Upper lobe of left lung (tissue), 6 donors: ENCODE measurements at regions not wholly inside any gene's neighbourhood (a gene's known extent, or its start where the extent isn't known, plus 50 kb on each side); places are given as distances from the start of the nearest gene placed in this dataset.

Experiments
- ATAC-seq, 2 donors: fragments of 200-7000 bp; cut with Tn5 transposase; one replicate each; pipeline ENCODE4 v1.9.1; 2022; ENCODE audit warnings: mild to moderate bottlenecking in 2 of 2, moderate library complexity in 2 of 2; ENCODE audit not compliant: low FRiP score in 2 of 2
- DNase-seq, 2 donors: peaks; one replicate each; pipeline ENCODE4 v3.0.0-alpha.2; 2019 to 2020
- H3K27ac ChIP-seq, 4 donors: fragments of 200-600 bp; sonication (generic); one replicate each; pipeline ENCODE4 v1.5.1; 2016 to 2019
- H3K27me3 ChIP-seq, 4 donors: fragments of 200-600 bp; sonication (generic); one replicate each; pipeline ENCODE4 v1.5.1; 2017 to 2019
- H3K36me3 ChIP-seq, 4 donors: fragments of 200-600 bp; sonication (generic); one replicate each; pipeline ENCODE4 v1.5.1; 2016 to 2019
- H3K4me1 ChIP-seq, 4 donors: fragments of 200-600 bp; sonication (generic); one replicate each; pipeline ENCODE4 v1.5.1; 2018 to 2019
- H3K4me3 ChIP-seq, 4 donors: fragments of 200-600 bp; sonication (generic); one replicate each; pipeline ENCODE4 v1.5.1; 2017 to 2019; ENCODE audit warnings: mild to moderate bottlenecking in 2 of 4, moderate library complexity in 1 of 4
- H3K9me3 ChIP-seq, 4 donors: fragments of 200-600 bp; sonication (generic); one replicate each; pipeline ENCODE4 v1.5.1; 2018 to 2019
- CTCF ChIP-seq, 6 experiments: fragments of 450-650 bp in 4 of 6; fragments of 200-600 bp in 2 of 6; sonication (generic) in 2 of 6; IDR thresholded peaks; one replicate each; pipeline ENCODE4 v1.5.1; 2016 to 2019; ENCODE audit warnings: antibody characterized with exemption in 6 of 6
- EP300 ChIP-seq, 4 donors: sonication (generic); formaldehyde crosslinking; IDR thresholded peaks; one replicate each; pipeline ENCODE4 v1.5.1; 2017; ENCODE audit warnings: antibody characterized with exemption in 4 of 4, control low read depth in 2 of 4
- POLR2A ChIP-seq, 4 donors: fragments of 450-650 bp; IDR thresholded peaks; one replicate each; pipeline ENCODE4 v1.5.1; 2016 to 2017; ENCODE audit warnings: antibody characterized with exemption in 4 of 4, mild to moderate bottlenecking in 2 of 4
- POLR2AphosphoS5 ChIP-seq, 2 donors: sonication (generic); formaldehyde crosslinking; IDR thresholded peaks; one replicate each; pipeline ENCODE4 v1.5.1; 2017; ENCODE audit warnings: antibody characterized with exemption in 2 of 2
- WGBS, 2 donors: methylation state at CpG; one replicate each; pipeline ENCODE4 v1.1.5; 2017 to 2018; 5-methylcytosine and 5-hydroxymethylcytosine counted together
- donor health status: DM: no; HTN: no; CAD: no; lungs with moderate emphysema.
- donor health status: DM: no; HTN: yes; CAD: no; lungs with severe emphysema.

GRCh38 chr9:78958892-78959291 lies 612.9 kb upstream of the TLE4 start:
- no peak for TF ChIP-seq EP300 (IDR thresholded peaks at IDR 0.05)
- no peak for TF ChIP-seq POLR2A (IDR thresholded peaks at IDR 0.05)
- TF ChIP-seq POLR2AphosphoS5 (IDR thresholded peaks at IDR 0.05), result no peak
- no peak for TF ChIP-seq CTCF (IDR thresholded peaks at IDR 0.05)
- no peak for DNase-seq
- Histone ChIP-seq H3K36me3 (no peaks in the 10 kb centered on the region), H3K27me3 (no peaks in the 10 kb centered on the region), H3K27ac (no peak overlapping the region), H3K4me3 (no peak overlapping the region), H3K9me3 (peaks cover 0 to 4% (median 2%) of the 10 kb centered on the region in 4 donors), H3K4me1 (no peaks in the 10 kb centered on the region)
- 59 to 72% methylated on average over 2 of the region's 2 CpGs for WGBS, 2 donors
- ATAC-seq, result no peak

GRCh38 chr9:78962156-78962555 lies 609.6 kb upstream of the TLE4 start:
- no peaks in the 10 kb centered on the region for H3K36me3 ChIP-seq
- no peaks in the 10 kb centered on the region for H3K4me1 ChIP-seq
- no peak for ATAC-seq
- no peak for TF ChIP-seq POLR2AphosphoS5 (IDR thresholded peaks at IDR 0.05)
- no peak overlapping the region for H3K27ac ChIP-seq
- DNase-seq, result no peak
- peaks cover 0 to 4% (median 2%) of the 10 kb centered on the region in 4 donors for H3K9me3 ChIP-seq
- no peak overlapping the region for H3K4me3 ChIP-seq
- no peaks in the 10 kb centered on the region for H3K27me3 ChIP-seq
- WGBS, 2 donors, result 64 to 76% methylated on average over 2 of the region's 2 CpGs

GRCh38 chr9:78963911-78964310 lies 607.9 kb upstream of the TLE4 start:
- DNase-seq (no peak), ATAC-seq (no peak)
- H3K27me3 ChIP-seq, result no peaks in the 10 kb centered on the region
- no peaks in the 10 kb centered on the region for H3K4me1 ChIP-seq
- no peaks in the 10 kb centered on the region for H3K36me3 ChIP-seq
- no peak overlapping the region for H3K4me3 ChIP-seq
- H3K27ac ChIP-seq, result no peak overlapping the region
- peaks cover 0 to 3% (median 1%) of the 10 kb centered on the region in 4 donors for H3K9me3 ChIP-seq
- TF ChIP-seq CTCF (IDR thresholded peaks at IDR 0.05) (no peak), POLR2A (IDR thresholded peaks at IDR 0.05) (no peak), POLR2AphosphoS5 (IDR thresholded peaks at IDR 0.05) (no peak), EP300 (IDR thresholded peaks at IDR 0.05) (no peak)

- ATAC-seq (no peak), DNase-seq (no peak)
- 64 to 68% methylated on average over 3 of the region's 3 CpGs for WGBS, 2 donors
- Histone ChIP-seq H3K27ac (no peak overlapping the region), H3K9me3 (no peaks in the 10 kb centered on the region), H3K36me3 (no peaks in the 10 kb centered on the region), H3K4me1 (no peaks in the 10 kb centered on the region), H3K27me3 (no peaks in the 10 kb centered on the region), H3K4me3 (no peak overlapping the region)
- TF ChIP-seq POLR2AphosphoS5 (IDR thresholded peaks at IDR 0.05) (no peak), EP300 (IDR thresholded peaks at IDR 0.05) (no peak), POLR2A (IDR thresholded peaks at IDR 0.05) (no peak), CTCF (IDR thresholded peaks at IDR 0.05) (no peak)
Measured at GRCh38 chr9:78967596-78968217, 604.1 kb upstream of the TLE4 start.

GRCh38 chr9:78970375-78970774 lies 601.4 kb upstream of the TLE4 start:
- no peaks in the 10 kb centered on the region for H3K36me3 ChIP-seq
- TF ChIP-seq POLR2AphosphoS5 (IDR thresholded peaks at IDR 0.05), result no peak
- no peak for TF ChIP-seq CTCF (IDR thresholded peaks at IDR 0.05)
- no peak for TF ChIP-seq POLR2A (IDR thresholded peaks at IDR 0.05)
- no peak for TF ChIP-seq EP300 (IDR thresholded peaks at IDR 0.05)
- H3K27me3 ChIP-seq, result no peaks in the 10 kb centered on the region
- WGBS, 2 donors, result 82 to 87% methylated on average over 2 of the region's 2 CpGs
- no peak overlapping the region for H3K27ac ChIP-seq
- no peaks in the 10 kb centered on the region for H3K9me3 ChIP-seq
- ATAC-seq, result no peak
- H3K4me1 ChIP-seq, result no peaks in the 10 kb centered on the region
- H3K4me3 ChIP-seq, result no peak overlapping the region
- DNase-seq, result no peak
